Loucy (cell line): ENCODE measurements at regions not wholly inside any gene's neighbourhood (a gene's known extent, or its start where the extent isn't known, plus 50 kb on each side); places are given as distances from the start of the nearest gene placed in this dataset.

Source experiments
- H2AFZ ChIP-seq: fragments of 200-600 bp; sonication (generic); 2 replicates; pipeline ENCODE4 v1.6.0; 2016; ENCODE audit warnings: antibody characterized with exemption, mild to moderate bottlenecking, low read length, moderate library complexity
- H3F3A ChIP-seq: fragments of 200-600 bp; 2 replicates; pipeline ENCODE4 v1.6.0; 2016; ENCODE audit warnings: antibody characterized with exemption, low read depth, mild to moderate bottlenecking
- H3K27me3 ChIP-seq: fragments of 200-600 bp; sonication (generic); 2 replicates; pipeline ENCODE4 v1.6.1; 2014; ENCODE audit warnings: low read length, mild to moderate bottlenecking; ENCODE audit not compliant: insufficient read depth, poor library complexity, severe bottlenecking
- H3K36me3 ChIP-seq: fragments of 200-600 bp; sonication (generic); 2 replicates; pipeline ENCODE4 v1.6.1; 2016; ENCODE audit warnings: low read length; ENCODE audit not compliant: insufficient read depth
- H3K4me1 ChIP-seq: fragments of 200-600 bp; sonication (generic); 2 replicates; pipeline ENCODE4 v1.5.1; 2014; ENCODE audit warnings: low read length, mild to moderate bottlenecking; ENCODE audit not compliant: insufficient read depth, poor library complexity, severe bottlenecking
- H3K4me2 ChIP-seq: fragments of 200-600 bp; sonication (generic); 2 replicates; pipeline ENCODE4 v1.6.0; 2014; ENCODE audit warnings: antibody characterized with exemption, low read length, low read depth, mild to moderate bottlenecking; ENCODE audit not compliant: poor library complexity, severe bottlenecking
- H3K4me3 ChIP-seq: fragments of 200-600 bp; sonication (generic); 2 replicates; pipeline ENCODE4 v1.5.1; 2014; ENCODE audit warnings: low read length, mild to moderate bottlenecking, mixed read lengths; ENCODE audit not compliant: poor library complexity, severe bottlenecking
- H3K79me2 ChIP-seq: fragments of 200-600 bp; sonication (generic); 2 replicates; pipeline ENCODE4 v1.6.1; 2014; ENCODE audit warnings: low read length; ENCODE audit not compliant: insufficient read depth
- H3K9ac ChIP-seq: fragments of 200-600 bp; sonication (generic); 2 replicates; pipeline ENCODE4 v1.6.0; 2014; ENCODE audit warnings: mild to moderate bottlenecking, low read depth, low read length, moderate library complexity; ENCODE audit not compliant: poor library complexity, severe bottlenecking
- H3K9me2 ChIP-seq: fragments of 200-600 bp; sonication (generic); replicated peaks from 2 replicates; pipeline ENCODE4 v1.6.1; 2016; ENCODE audit warnings: low read depth, low read length, mixed read lengths
- H3K9me3 ChIP-seq: fragments of 200-600 bp; sonication (generic); 2 replicates; pipeline ENCODE4 v1.6.1; 2014; ENCODE audit warnings: mild to moderate bottlenecking, antibody characterized with exemption, low read length, low read depth; ENCODE audit not compliant: insufficient read depth
- H4K20me1 ChIP-seq: fragments of 200-600 bp; sonication (generic); 2 replicates; pipeline ENCODE4 v1.6.0; 2014; ENCODE audit warnings: antibody characterized with exemption, low read length, mild to moderate bottlenecking; ENCODE audit not compliant: insufficient read depth, poor library complexity, severe bottlenecking
- CTCF ChIP-seq: fragments of 200-600 bp; sonication (generic); conservative IDR thresholded peaks from 2 replicates; pipeline ENCODE4 v1.5.1; 2014; ENCODE audit warnings: mild to moderate bottlenecking, antibody characterized with exemption, low read length
- EZH2phosphoT487 ChIP-seq: fragments of 200-600 bp; IDR thresholded peaks from 2 replicates; pipeline ENCODE4 v1.6.1; 2018; ENCODE audit warnings: antibody characterized with exemption, mild to moderate bottlenecking, moderate library complexity, borderline replicate concordance

- Histone ChIP-seq H2AFZ (no peak overlapping the region), H3K4me3 (no peak overlapping the region), H3K4me2 (no peak overlapping the region), H3K9ac (no peak overlapping the region), H3K9me3 (no peaks in the 10 kb centered on the region), H3F3A (no peaks in the 10 kb centered on the region), H3K27me3 (no peaks in the 10 kb centered on the region), H3K36me3 (no peaks in the 10 kb centered on the region), H3K4me1 (no peaks in the 10 kb centered on the region), H3K79me2 (no peaks in the 10 kb centered on the region), H4K20me1 (no peaks in the 10 kb centered on the region), H3K9me2 (no peaks in the 10 kb centered on the region)
- TF ChIP-seq CTCF (no peak), EZH2phosphoT487 (no peak)
These were observed 68.9 kb upstream of the FZD7 start for GRCh38 chr2:201964631-201965206.

GRCh38 chr2:201965550-201965949 is 68.1 kb upstream of the FZD7 start:
- Histone ChIP-seq H3K27me3 (no peaks in the 10 kb centered on the region), H2AFZ (no peak overlapping the region), H3F3A (no peaks in the 10 kb centered on the region), H4K20me1 (no peaks in the 10 kb centered on the region), H3K9ac (no peak overlapping the region), H3K4me3 (no peak overlapping the region), H3K79me2 (no peaks in the 10 kb centered on the region), H3K36me3 (no peaks in the 10 kb centered on the region), H3K9me3 (no peaks in the 10 kb centered on the region), H3K9me2 (no peaks in the 10 kb centered on the region), H3K4me2 (no peak overlapping the region), H3K4me1 (no peaks in the 10 kb centered on the region)
- TF ChIP-seq CTCF (peak; percentile 29; the same call in 1 of the 2 replicates), EZH2phosphoT487 (no peak)

GRCh38 chr2:201966691-201967438 is 66.8 kb upstream of the FZD7 start:
- no peaks in the 10 kb centered on the region for H3F3A ChIP-seq
- no peaks in the 10 kb centered on the region for H3K9me3 ChIP-seq
- no peaks in the 10 kb centered on the region for H3K36me3 ChIP-seq
- no peak overlapping the region for H3K4me2 ChIP-seq
- no peak overlapping the region for H3K4me3 ChIP-seq
- no peaks in the 10 kb centered on the region for H3K4me1 ChIP-seq
- H3K27me3 ChIP-seq: no peaks in the 10 kb centered on the region
- no peaks in the 10 kb centered on the region for H3K79me2 ChIP-seq
- H4K20me1 ChIP-seq: no peaks in the 10 kb centered on the region
- no peaks in the 10 kb centered on the region for H3K9me2 ChIP-seq
- TF ChIP-seq EZH2phosphoT487: no peak
- TF ChIP-seq CTCF: no peak
- no peak overlapping the region for H2AFZ ChIP-seq
- H3K9ac ChIP-seq: no peak overlapping the region
